HEK293 (cell line): ENCODE measurements at regions not wholly inside any gene's neighbourhood (a gene's known extent, or its start where the extent isn't known, plus 50 kb on each side); places are given as distances from the start of the nearest gene placed in this dataset.

Source experiments
- CTCF ChIA-PET: fragments of 350-600 bp; formaldehyde crosslinking; extraction: SDS; loops from one replicate; lab custom pipeline; 2021; ENCODE audit warnings: antibody characterized with exemption; lab: Yijun Ruan, JAX
- POLR2A ChIA-PET: fragments of 300-600 bp; formaldehyde crosslinking; extraction: SDS; loops from one replicate; lab custom pipeline; 2020; ENCODE audit warnings: antibody characterized with exemption, inconsistent platforms; lab: Yijun Ruan, JAX
- H3K27ac ChIP-seq: fragments of 200-500 bp; sonication (Bioruptor generic); 2 replicates; pipeline ENCODE4 v1.5.1; 2014; ENCODE audit warnings: low read depth, low read length, control low read depth, inconsistent platforms; ENCODE audit errors: extremely low read depth
- H3K36me3 ChIP-seq, 2 experiments: fragments of 200-500 bp in 1 of 2; sonication (Bioruptor generic) in 1 of 2; 1 replicate in 1 of 2; 2 replicates in 1 of 2; pipeline ENCODE4 v1.5.1; 2014 to 2017; ENCODE audit warnings: inconsistent platforms in 2 of 2, low read length in 2 of 2; ENCODE audit not compliant: control insufficient read depth in 2 of 2, insufficient read depth in 1 of 2
- H3K4me1 ChIP-seq: fragments of 200-500 bp; sonication (Bioruptor generic); 2 replicates; pipeline ENCODE4 v1.5.1; 2014; ENCODE audit warnings: mild to moderate bottlenecking, low read length, inconsistent platforms; ENCODE audit not compliant: control insufficient read depth, insufficient read depth
- H3K4me3 ChIP-seq: 2 replicates; pipeline ENCODE4 v1.5.1; 2011; ENCODE audit warnings: low read depth, mild to moderate bottlenecking, control low read depth, low read length, moderate library complexity
- H3K9me3 ChIP-seq: fragments of 200-500 bp; sonication (Bioruptor generic); 2 replicates; pipeline ENCODE4 v1.5.1; 2014; ENCODE audit warnings: low read depth, low read length, inconsistent platforms; ENCODE audit not compliant: control insufficient read depth, insufficient read depth
- CTCF ChIP-seq: fragments of 450-650 bp; formaldehyde crosslinking; IDR thresholded peaks from 2 replicates; pipeline ENCODE4 v1.5.1; 2016; ENCODE audit warnings: missing biosample characterization, missing genetic modification characterization
- GLIS1 ChIP-seq: fragments of 450-650 bp; formaldehyde crosslinking; IDR thresholded peaks from 2 replicates; pipeline ENCODE4 v1.5.1; 2016; ENCODE audit warnings: missing biosample characterization, missing genetic modification characterization
- KLF1 ChIP-seq: fragments of 450-650 bp; formaldehyde crosslinking; IDR thresholded peaks from 2 replicates; pipeline ENCODE4 v1.5.1; 2016; ENCODE audit warnings: missing biosample characterization, missing genetic modification characterization
- KLF9 ChIP-seq: fragments of 450-650 bp; formaldehyde crosslinking; IDR thresholded peaks from 2 replicates; pipeline ENCODE4 v1.5.1; 2016; ENCODE audit warnings: missing biosample characterization, missing genetic modification characterization, low read depth
- PATZ1 ChIP-seq: fragments of 450-650 bp; formaldehyde crosslinking; IDR thresholded peaks from 2 replicates; pipeline ENCODE4 v1.5.1; 2016; ENCODE audit warnings: missing biosample characterization, missing genetic modification characterization
- PRDM2 ChIP-seq: fragments of 450-650 bp; formaldehyde crosslinking; IDR thresholded peaks from 2 replicates; pipeline ENCODE4 v1.5.1; 2016; ENCODE audit warnings: missing biosample characterization, missing genetic modification characterization, borderline replicate concordance
- REPIN1 ChIP-seq: fragments of 450-650 bp; formaldehyde crosslinking; IDR thresholded peaks from 2 replicates; pipeline ENCODE4 v1.5.1; 2017; ENCODE audit warnings: missing biosample characterization, missing genetic modification characterization, low read depth
- SALL2 ChIP-seq: fragments of 450-650 bp; formaldehyde crosslinking; IDR thresholded peaks from 2 replicates; pipeline ENCODE4 v1.5.0; 2017; ENCODE audit warnings: missing biosample characterization, mild to moderate bottlenecking, missing genetic modification characterization, borderline replicate concordance
- SP7 ChIP-seq: fragments of 450-650 bp; formaldehyde crosslinking; IDR thresholded peaks from 2 replicates; pipeline ENCODE4 v1.5.1; 2016; ENCODE audit warnings: missing biosample characterization, missing genetic modification characterization
- WT1 ChIP-seq: fragments of 450-650 bp; formaldehyde crosslinking; IDR thresholded peaks from 2 replicates; pipeline ENCODE4 v1.5.1; 2016; ENCODE audit warnings: missing biosample characterization, missing genetic modification characterization
- YY1 ChIP-seq: fragments of 450-650 bp; formaldehyde crosslinking; IDR thresholded peaks from 2 replicates; pipeline ENCODE4 v1.5.1; 2018; ENCODE audit warnings: missing biosample characterization, missing genetic modification characterization
- ZBTB6 ChIP-seq: fragments of 450-650 bp; formaldehyde crosslinking; IDR thresholded peaks from 2 replicates; pipeline ENCODE4 v1.5.1; 2017; ENCODE audit warnings: missing biosample characterization, missing genetic modification characterization
- ZFHX2 ChIP-seq: fragments of 450-650 bp; formaldehyde crosslinking; conservative IDR thresholded peaks from 2 replicates; pipeline ENCODE4 v1.5.1; 2016; ENCODE audit warnings: missing biosample characterization, missing genetic modification characterization
- ZNF311 ChIP-seq: fragments of 450-650 bp; formaldehyde crosslinking; IDR thresholded peaks from 2 replicates; pipeline ENCODE4 v1.5.1; 2017; ENCODE audit warnings: missing biosample characterization, missing genetic modification characterization, borderline replicate concordance
- ZNF350 ChIP-seq: fragments of 450-650 bp; formaldehyde crosslinking; IDR thresholded peaks from 2 replicates; pipeline ENCODE4 v1.5.0; 2017; ENCODE audit warnings: missing biosample characterization, mild to moderate bottlenecking, missing genetic modification characterization
- ZNF366 ChIP-seq: fragments of 450-650 bp; formaldehyde crosslinking; conservative IDR thresholded peaks from 2 replicates; pipeline ENCODE4 v1.5.1; 2016; ENCODE audit warnings: missing biosample characterization, missing genetic modification characterization
- ZNF501 ChIP-seq: fragments of 450-650 bp; formaldehyde crosslinking; IDR thresholded peaks from 2 replicates; pipeline ENCODE4 v1.5.1; 2016; ENCODE audit warnings: missing biosample characterization, missing genetic modification characterization
- ZNF513 ChIP-seq: fragments of 450-650 bp; IDR thresholded peaks from 2 replicates; pipeline ENCODE4 v1.5.1; 2018; ENCODE audit warnings: missing biosample characterization, missing genetic modification characterization
- ZNF580 ChIP-seq: fragments of 450-650 bp; formaldehyde crosslinking; IDR thresholded peaks from 2 replicates; pipeline ENCODE4 v1.5.1; 2016; ENCODE audit warnings: missing biosample characterization, missing genetic modification characterization
- ZNF624 ChIP-seq: fragments of 450-650 bp; formaldehyde crosslinking; IDR thresholded peaks from 2 replicates; pipeline ENCODE4 v1.5.1; 2017; ENCODE audit warnings: missing biosample characterization, missing genetic modification characterization

- CTCF ChIA-PET = no interaction called here
- POLR2A ChIA-PET = no interaction called here
- Histone ChIP-seq H3K9me3 (no peaks in the 10 kb centered on the region), H3K36me3 (no peaks in the 10 kb centered on the region), H3K4me3 (no peak overlapping the region), H3K27ac (no peak overlapping the region), H3K4me1 (peaks cover 7% of the 10 kb centered on the region; the same call in 1 of the 2 replicates)
- no peak for TF ChIP-seq ZNF513
- no peak for TF ChIP-seq ZFHX2
- TF ChIP-seq ZNF580 (tag by site-specific recombination) = no peak
- TF ChIP-seq YY1 (tag by site-specific recombination) = no peak
- no peak for TF ChIP-seq KLF1 (tag by site-specific recombination)
- TF ChIP-seq CTCF = no peak
- TF ChIP-seq PATZ1 (tag by site-specific recombination) = no peak
- TF ChIP-seq WT1 = no peak
- TF ChIP-seq GLIS1 = no peak
- no peak for TF ChIP-seq PRDM2 (tag by site-specific recombination)
- no peak for TF ChIP-seq SALL2 (tag by site-specific recombination)
- no peak for TF ChIP-seq ZNF366 (tag by site-specific recombination)
- TF ChIP-seq KLF9 (tag by site-specific recombination) = no peak
- TF ChIP-seq REPIN1 (tag by site-specific recombination) = no peak
- TF ChIP-seq ZBTB6 (tag by site-specific recombination) = no peak
- no peak for TF ChIP-seq ZNF501
- TF ChIP-seq ZNF624 (tag by site-specific recombination) = no peak
- TF ChIP-seq ZNF350 = no peak
- no peak for TF ChIP-seq ZNF311 (tag by site-specific recombination)
- TF ChIP-seq SP7 (tag by site-specific recombination) = no peak
Observed at GRCh38 chr2:224261326-224261725, 140.6 kb downstream of the FAM124B start.
